CD4-positive, alpha-beta memory T cell (primary cell): ENCODE measurements at regions not wholly inside any gene's neighbourhood (a gene's known extent, or its start where the extent isn't known, plus 50 kb on each side); places are given as distances from the start of the nearest gene placed in this dataset.

Source experiments
- CTCF ChIA-PET: fragments of 350-600 bp; sonication (Branson Sonifier 250); formaldehyde crosslinking; loops from one replicate; lab custom pipeline; 2021; ENCODE audit warnings: inconsistent platforms; ENCODE audit not compliant: partially characterized antibody; lab: Charles Lee
- POLR2A ChIA-PET: fragments of 350-600 bp; sonication (Branson Sonifier 250); formaldehyde crosslinking; loops from one replicate; lab custom pipeline; 2021; ENCODE audit not compliant: partially characterized antibody; lab: Charles Lee
- DNase-seq, 5 donors: peaks; one replicate each; pipeline versions ENCODE4 v3.0.0 to v3.0.0-alpha.2; 2020 to 2022; ENCODE audit warnings: mixed read lengths in 1 of 5
- H3K27ac ChIP-seq: one replicate; pipeline ENCODE4 v1.7.0; 2013; ENCODE audit warnings: low read depth, low read length
- H3K27me3 ChIP-seq: 2 replicates; pipeline ENCODE4 v1.7.0; 2013; ENCODE audit warnings: mild to moderate bottlenecking, low read length, moderate library complexity; ENCODE audit not compliant: insufficient read depth
- H3K36me3 ChIP-seq: 2 replicates; pipeline ENCODE4 v1.7.0; 2013; ENCODE audit warnings: mild to moderate bottlenecking, low read length, moderate library complexity; ENCODE audit not compliant: insufficient read depth
- H3K4me1 ChIP-seq: 2 replicates; pipeline ENCODE4 v1.7.0; 2013; ENCODE audit warnings: mild to moderate bottlenecking, low read length, moderate library complexity; ENCODE audit not compliant: insufficient read depth
- H3K4me3 ChIP-seq, 2 donors: one replicate each; pipeline ENCODE4 v1.7.0; 2013; ENCODE audit warnings: low read length in 2 of 2, mild to moderate bottlenecking in 1 of 2
- H3K9me3 ChIP-seq, 2 donors: one replicate each; pipeline ENCODE4 v1.7.0; 2013; ENCODE audit warnings: low read length in 2 of 2, control low read depth in 1 of 2; ENCODE audit not compliant: control insufficient read depth in 1 of 2
- H3K27ac Mint-ChIP-seq, 7 donors: one replicate each; pipeline ENCODE4 v1.8.0; 2020 to 2021; ENCODE audit warnings: mixed read lengths in 7 of 7, mild to moderate bottlenecking in 6 of 7, inconsistent platforms in 3 of 7, moderate library complexity in 3 of 7
- H3K27me3 Mint-ChIP-seq, 2 donors: one replicate each; pipeline ENCODE4 v1.8.0; 2020 to 2021; ENCODE audit warnings: mixed read lengths in 2 of 2
- H3K36me3 Mint-ChIP-seq, 2 donors: one replicate each; pipeline ENCODE4 v1.8.0; 2020 to 2021; ENCODE audit warnings: mixed read lengths in 2 of 2, inconsistent platforms in 1 of 2, mild to moderate bottlenecking in 1 of 2
- H3K4me1 Mint-ChIP-seq, 4 donors: one replicate each; pipeline ENCODE4 v1.8.0; 2020 to 2021; ENCODE audit warnings: mixed read lengths in 4 of 4, mild to moderate bottlenecking in 1 of 4
- H3K4me3 Mint-ChIP-seq, 8 donors: one replicate each; pipeline ENCODE4 v1.8.0; 2020 to 2021; ENCODE audit warnings: mixed read lengths in 8 of 8, mild to moderate bottlenecking in 7 of 8, moderate library complexity in 6 of 8, inconsistent platforms in 3 of 8
- H3K9me3 Mint-ChIP-seq, 8 donors: one replicate each; pipeline ENCODE4 v1.8.0; 2020 to 2021; ENCODE audit warnings: mixed read lengths in 8 of 8, mild to moderate bottlenecking in 5 of 8, inconsistent platforms in 3 of 8, moderate library complexity in 1 of 8
- intact Hi-C: fragments of 100-400 bp; cut with micrococcal nuclease; formaldehyde crosslinking; loops from one replicate; pipeline ENCODE4 v1.15.1; 2023

- Mint-ChIP-seq H3K27ac (no peak overlapping the region), H3K4me1 (no peaks in the 10 kb centered on the region), H3K36me3 (no peaks in the 10 kb centered on the region), H3K9me3 (no peaks in the 10 kb centered on the region), H3K27me3 (peaks cover 0 to 5% of the 10 kb centered on the region in 2 donors), H3K4me3 (no peak overlapping the region)
- CTCF ChIA-PET = no interaction called here
- Histone ChIP-seq H3K4me1 (no peaks in the 10 kb centered on the region), H3K9me3 (no peaks in the 10 kb centered on the region), H3K36me3 (no peaks in the 10 kb centered on the region), H3K27me3 (no peaks in the 10 kb centered on the region), H3K27ac (no peak overlapping the region), H3K4me3 (no peak overlapping the region)
- POLR2A ChIA-PET = no interaction called here
- intact Hi-C loops = no loop called here
- no peak for DNase-seq
Observed at GRCh38 chr6:154591234-154591633, 80.7 kb upstream of the CNKSR3 start.

- no peak for DNase-seq
- Histone ChIP-seq H3K4me3 (no peak overlapping the region), H3K27me3 (no peaks in the 10 kb centered on the region), H3K9me3 (no peaks in the 10 kb centered on the region), H3K27ac (no peak overlapping the region), H3K4me1 (no peaks in the 10 kb centered on the region), H3K36me3 (no peaks in the 10 kb centered on the region)
- CTCF ChIA-PET = no interaction called here
- Mint-ChIP-seq H3K36me3 (no peaks in the 10 kb centered on the region), H3K4me1 (no peaks in the 10 kb centered on the region), H3K4me3 (no peak overlapping the region), H3K27me3 (peaks cover 0 to under 1% of the 10 kb centered on the region in 2 donors), H3K27ac (peak overlapping the region in 1 of 7 donors; percentile 14), H3K9me3 (no peaks in the 10 kb centered on the region)
- intact Hi-C loops = no loop called here
- POLR2A ChIA-PET = no interaction called here
Observed at GRCh38 chr6:154592199-154592860, 81.8 kb upstream of the CNKSR3 start.

GRCh38 chr6:154593122-154593521, 82.6 kb upstream of the CNKSR3 start:
- DNase-seq = no peak
- no peaks in the 10 kb centered on the region for H3K4me1 ChIP-seq
- Mint-ChIP-seq H3K4me3 (no peak overlapping the region), H3K4me1 (no peaks in the 10 kb centered on the region), H3K9me3 (no peaks in the 10 kb centered on the region), H3K27ac (no peak overlapping the region), H3K27me3 (no peaks in the 10 kb centered on the region), H3K36me3 (no peaks in the 10 kb centered on the region)
- H3K4me3 ChIP-seq = no peak overlapping the region
- H3K27me3 ChIP-seq = no peaks in the 10 kb centered on the region
- H3K9me3 ChIP-seq = no peaks in the 10 kb centered on the region
- intact Hi-C loops = no loop called here
- CTCF ChIA-PET = no interaction called here
- H3K27ac ChIP-seq = no peak overlapping the region
- H3K36me3 ChIP-seq = no peaks in the 10 kb centered on the region
- POLR2A ChIA-PET = no interaction called here

- no peaks in the 10 kb centered on the region for H3K9me3 ChIP-seq
- Mint-ChIP-seq H3K27ac (no peak overlapping the region), H3K27me3 (no peaks in the 10 kb centered on the region), H3K4me3 (no peak overlapping the region), H3K4me1 (no peaks in the 10 kb centered on the region), H3K36me3 (no peaks in the 10 kb centered on the region), H3K9me3 (no peaks in the 10 kb centered on the region)
- H3K36me3 ChIP-seq = no peaks in the 10 kb centered on the region
- H3K27ac ChIP-seq = no peak overlapping the region
- H3K4me1 ChIP-seq = no peaks in the 10 kb centered on the region
- no peak for DNase-seq
- ChIA-PET POLR2A (no interaction called here), CTCF (no interaction called here)
- intact Hi-C loops = no loop called here
- H3K4me3 ChIP-seq = no peak overlapping the region
- H3K27me3 ChIP-seq = no peaks in the 10 kb centered on the region
Observed at GRCh38 chr6:154594496-154595198, 84.2 kb upstream of the CNKSR3 start.

- H3K36me3 Mint-ChIP-seq = no peaks in the 10 kb centered on the region
- no peak overlapping the region for H3K4me3 Mint-ChIP-seq
- no peak overlapping the region for H3K27ac ChIP-seq
- intact Hi-C loops = no loop called here
- ChIA-PET POLR2A (no interaction called here), CTCF (no interaction called here)
- no peaks in the 10 kb centered on the region for H3K9me3 ChIP-seq
- H3K36me3 ChIP-seq = no peaks in the 10 kb centered on the region
- H3K27me3 ChIP-seq = no peaks in the 10 kb centered on the region
- H3K27ac Mint-ChIP-seq = no peak overlapping the region
- DNase-seq = no peak
- H3K4me1 ChIP-seq = no peaks in the 10 kb centered on the region
- H3K9me3 Mint-ChIP-seq = no peaks in the 10 kb centered on the region
- H3K4me1 Mint-ChIP-seq = no peaks in the 10 kb centered on the region
- no peaks in the 10 kb centered on the region for H3K27me3 Mint-ChIP-seq
- no peak overlapping the region for H3K4me3 ChIP-seq
Observed at GRCh38 chr6:154595538-154595937, 85.1 kb upstream of the CNKSR3 start.

- no peaks in the 10 kb centered on the region for H3K9me3 ChIP-seq
- no peaks in the 10 kb centered on the region for H3K4me1 Mint-ChIP-seq
- H3K27me3 Mint-ChIP-seq = no peaks in the 10 kb centered on the region
- intact Hi-C loops = no loop called here
- ChIA-PET POLR2A (no interaction called here), CTCF (interaction anchor here (0.9 kb wide), 1 partner anchor 9 kb away, joined by 3 read pairs; no protein-coding TSS in a partner anchor)
- no peak for DNase-seq
- no peaks in the 10 kb centered on the region for H3K36me3 Mint-ChIP-seq
- H3K4me3 Mint-ChIP-seq = no peak overlapping the region
- no peaks in the 10 kb centered on the region for H3K36me3 ChIP-seq
- no peak overlapping the region for H3K27ac ChIP-seq
- no peaks in the 10 kb centered on the region for H3K9me3 Mint-ChIP-seq
- H3K27me3 ChIP-seq = no peaks in the 10 kb centered on the region
- H3K4me3 ChIP-seq = no peak overlapping the region
- no peak overlapping the region for H3K27ac Mint-ChIP-seq
- no peaks in the 10 kb centered on the region for H3K4me1 ChIP-seq
Observed at GRCh38 chr6:154596009-154596408, 85.5 kb upstream of the CNKSR3 start.

- Mint-ChIP-seq H3K4me1 (no peaks in the 10 kb centered on the region), H3K4me3 (no peak overlapping the region), H3K9me3 (no peaks in the 10 kb centered on the region), H3K27me3 (no peaks in the 10 kb centered on the region), H3K36me3 (no peaks in the 10 kb centered on the region), H3K27ac (no peak overlapping the region)
- H3K36me3 ChIP-seq = no peaks in the 10 kb centered on the region
- H3K27ac ChIP-seq = no peak overlapping the region
- H3K4me1 ChIP-seq = no peaks in the 10 kb centered on the region
- H3K9me3 ChIP-seq = no peaks in the 10 kb centered on the region
- ChIA-PET CTCF (interaction anchor here (0.9 kb wide), 1 partner anchor 8 kb away, joined by 3 read pairs; no protein-coding TSS in a partner anchor), POLR2A (no interaction called here)
- no peak overlapping the region for H3K4me3 ChIP-seq
- DNase-seq = no peak
- intact Hi-C loops = no loop called here
- no peaks in the 10 kb centered on the region for H3K27me3 ChIP-seq
Observed at GRCh38 chr6:154596701-154597100, 86.2 kb upstream of the CNKSR3 start.
